RWPE2 (cell line): ENCODE measurements at regions not wholly inside any gene's neighbourhood (a gene's known extent, or its start where the extent isn't known, plus 50 kb on each side); places are given as distances from the start of the nearest gene placed in this dataset.

ENCODE experiments used
- ATAC-seq: fragments of 200-7000 bp; cut with Tn5 transposase; 3 replicates; pipeline ENCODE4 v1.9.1; 2021; ENCODE audit warnings: low read depth
- DNase-seq: peaks from one replicate; pipeline ENCODE4 v3.0.0-alpha.2; 2020; ENCODE audit warnings: low spot score
- H3K27ac ChIP-seq: fragments of 450-650 bp; 2 replicates; pipeline ENCODE4 v1.5.1; 2017; ENCODE audit warnings: mild to moderate bottlenecking; ENCODE audit not compliant: poor library complexity, severe bottlenecking
- H3K27me3 ChIP-seq: fragments of 250-450 bp; sonication (Bioruptor Pico); 2 replicates; pipeline ENCODE4 v1.5.1; 2021; ENCODE audit warnings: mild to moderate bottlenecking, moderate library complexity; ENCODE audit not compliant: insufficient read depth, poor library complexity, severe bottlenecking
- H3K36me3 ChIP-seq: fragments of 250-450 bp; sonication (Bioruptor Pico); 2 replicates; pipeline ENCODE4 v1.5.1; 2020; ENCODE audit warnings: low read depth, mild to moderate bottlenecking, moderate library complexity
- H3K4me1 ChIP-seq: fragments of 250-450 bp; sonication (Bioruptor Pico); 2 replicates; pipeline ENCODE4 v1.5.1; 2021; ENCODE audit warnings: mild to moderate bottlenecking, moderate library complexity; ENCODE audit not compliant: insufficient read depth, poor library complexity, severe bottlenecking
- H3K4me3 ChIP-seq: fragments of 250-450 bp; sonication (Bioruptor Pico); 2 replicates; pipeline ENCODE4 v1.5.1; 2021; ENCODE audit warnings: mild to moderate bottlenecking, moderate library complexity; ENCODE audit not compliant: severe bottlenecking
- H3K9me3 ChIP-seq: fragments of 250-450 bp; sonication (Bioruptor Pico); 2 replicates; pipeline ENCODE4 v1.5.1; 2021; ENCODE audit warnings: mild to moderate bottlenecking, moderate library complexity; ENCODE audit not compliant: severe bottlenecking
- CTCF ChIP-seq: fragments of 450-650 bp; IDR thresholded peaks from one replicate; pipeline ENCODE4 v1.5.1; 2017; ENCODE audit warnings: mild to moderate bottlenecking, moderate library complexity; ENCODE audit not compliant: poor library complexity, severe bottlenecking

GRCh38 chr1:223017291-223017690 is 125.8 kb downstream of the TLR5 start:
- no peaks in the 10 kb centered on the region for H3K36me3 ChIP-seq
- TF ChIP-seq CTCF, result no peak
- no peak overlapping the region for H3K4me3 ChIP-seq
- H3K27me3 ChIP-seq, result no peaks in the 10 kb centered on the region
- H3K27ac ChIP-seq, result no peak overlapping the region
- DNase-seq, result no peak
- ATAC-seq, result no peak
- no peaks in the 10 kb centered on the region for H3K4me1 ChIP-seq
- no peaks in the 10 kb centered on the region for H3K9me3 ChIP-seq

- no peak for ATAC-seq
- Histone ChIP-seq H3K9me3 (no peaks in the 10 kb centered on the region), H3K4me3 (no peak overlapping the region), H3K4me1 (no peaks in the 10 kb centered on the region), H3K36me3 (no peaks in the 10 kb centered on the region), H3K27ac (no peak overlapping the region), H3K27me3 (no peaks in the 10 kb centered on the region)
- DNase-seq, result no peak
- no peak for TF ChIP-seq CTCF
Measured at GRCh38 chr1:223018534-223018933, 124.5 kb downstream of the TLR5 start.

- ATAC-seq (no peak), DNase-seq (no peak)
- Histone ChIP-seq H3K27me3 (no peaks in the 10 kb centered on the region), H3K4me1 (no peaks in the 10 kb centered on the region), H3K9me3 (no peaks in the 10 kb centered on the region), H3K36me3 (no peaks in the 10 kb centered on the region), H3K27ac (no peak overlapping the region), H3K4me3 (no peak overlapping the region)
- TF ChIP-seq CTCF, result no peak
Measured at GRCh38 chr1:223019256-223019655, 123.8 kb downstream of the TLR5 start.

GRCh38 chr1:223020770-223021169 is 122.3 kb downstream of the TLR5 start:
- no peak for DNase-seq
- no peak overlapping the region for H3K27ac ChIP-seq
- H3K9me3 ChIP-seq, result no peaks in the 10 kb centered on the region
- TF ChIP-seq CTCF, result no peak
- no peak for ATAC-seq
- no peak overlapping the region for H3K4me3 ChIP-seq
- H3K4me1 ChIP-seq, result no peaks in the 10 kb centered on the region
- no peaks in the 10 kb centered on the region for H3K27me3 ChIP-seq
- H3K36me3 ChIP-seq, result no peaks in the 10 kb centered on the region

- Histone ChIP-seq H3K36me3 (no peaks in the 10 kb centered on the region), H3K9me3 (no peaks in the 10 kb centered on the region), H3K4me1 (no peaks in the 10 kb centered on the region), H3K27me3 (no peaks in the 10 kb centered on the region), H3K4me3 (no peak overlapping the region), H3K27ac (no peak overlapping the region)
- TF ChIP-seq CTCF, result no peak
- ATAC-seq (no peak), DNase-seq (no peak)
Measured at GRCh38 chr1:223022641-223023473, 120.2 kb downstream of the TLR5 start.
